WTC11 (cell line): ENCODE measurements at regions not wholly inside any gene's neighbourhood (a gene's known extent, or its start where the extent isn't known, plus 50 kb on each side); places are given as distances from the start of the nearest gene placed in this dataset.

Source experiments
- ATAC-seq: fragments of 200-7000 bp; cut with Tn5 transposase; 2 replicates; pipeline ENCODE4 v1.10.0; 2021; ENCODE audit warnings: mild to moderate bottlenecking, moderate library complexity
- CTCF ChIA-PET: fragments of 300-600 bp; sonication (Branson Sonifier 250); formaldehyde crosslinking; loops from one replicate; lab custom pipeline; 2021; ENCODE audit warnings: antibody characterized with exemption; lab: Charles Lee
- POLR2A ChIA-PET: fragments of 350-600 bp; sonication (Branson Sonifier 250); formaldehyde crosslinking; loops from one replicate; lab custom pipeline; 2021; ENCODE audit warnings: antibody characterized with exemption; lab: Charles Lee
- DNase-seq: peaks from one replicate; pipeline ENCODE4 v3.0.0; 2021; ENCODE audit warnings: low spot score
- H3K27ac Mint-ChIP-seq: 2 replicates; pipeline ENCODE4 v1.8.0; 2021; ENCODE audit warnings: mixed read lengths
- H3K27me3 Mint-ChIP-seq: 2 replicates; pipeline ENCODE4 v1.8.0; 2021; ENCODE audit warnings: low read depth, mild to moderate bottlenecking, moderate library complexity, mixed read lengths
- H3K36me3 Mint-ChIP-seq: 2 replicates; pipeline ENCODE4 v1.8.0; 2021; ENCODE audit warnings: mixed read lengths
- H3K4me1 Mint-ChIP-seq: 2 replicates; pipeline ENCODE4 v1.8.0; 2022; ENCODE audit warnings: mixed read lengths
- H3K4me3 Mint-ChIP-seq: 2 replicates; pipeline ENCODE4 v1.8.0; 2021; ENCODE audit warnings: mild to moderate bottlenecking, moderate library complexity, mixed read lengths
- H3K9me3 Mint-ChIP-seq: 2 replicates; pipeline ENCODE4 v1.8.0; 2021; ENCODE audit warnings: mixed read lengths
- CBFB ChIP-seq: sonication (generic); formaldehyde crosslinking; IDR thresholded peaks from 2 replicates; pipeline ENCODE4 v1.8.1; 2022; ENCODE audit warnings: mild to moderate bottlenecking, low read depth, missing genetic modification reagents
- E2F4 ChIP-seq: sonication (generic); formaldehyde crosslinking; IDR thresholded peaks from 2 replicates; pipeline ENCODE4 v1.8.1; 2022; ENCODE audit warnings: low read depth, mild to moderate bottlenecking, moderate library complexity, missing genetic modification reagents, borderline replicate concordance
- ELF4 ChIP-seq: sonication (generic); formaldehyde crosslinking; IDR thresholded peaks from 2 replicates; pipeline ENCODE4 v1.8.1; 2022; ENCODE audit warnings: low read depth, mild to moderate bottlenecking, moderate library complexity, missing genetic modification reagents
- ESRRA ChIP-seq: sonication (generic); formaldehyde crosslinking; IDR thresholded peaks from 2 replicates; pipeline ENCODE4 v1.8.1; 2022; ENCODE audit warnings: mild to moderate bottlenecking, missing genetic modification reagents, borderline replicate concordance
- FOXJ3 ChIP-seq: sonication (generic); formaldehyde crosslinking; IDR thresholded peaks from 2 replicates; pipeline ENCODE4 v1.9.0; 2021; ENCODE audit warnings: missing genetic modification reagents, mild to moderate bottlenecking, borderline replicate concordance
- IRF1 ChIP-seq: sonication (generic); formaldehyde crosslinking; IDR thresholded peaks from 2 replicates; pipeline ENCODE4 v1.8.0; 2023; ENCODE audit warnings: missing genetic modification reagents
- MLX ChIP-seq: sonication (generic); formaldehyde crosslinking; IDR thresholded peaks from 2 replicates; pipeline ENCODE4 v1.8.1; 2023; ENCODE audit warnings: mild to moderate bottlenecking, missing genetic modification reagents, moderate library complexity
- MXD4 ChIP-seq: fragments of 250-450 bp; sonication (Bioruptor Pico); IDR thresholded peaks from 2 replicates; pipeline ENCODE4 v1.8.0; 2021; ENCODE audit warnings: mild to moderate bottlenecking, moderate library complexity, borderline replicate concordance
- NR1H2 ChIP-seq: sonication (generic); formaldehyde crosslinking; IDR thresholded peaks from 2 replicates; pipeline ENCODE4 v1.9.0; 2021; ENCODE audit warnings: mild to moderate bottlenecking, moderate library complexity, missing genetic modification reagents
- NR3C1 ChIP-seq: sonication (generic); formaldehyde crosslinking; conservative IDR thresholded peaks from 2 replicates; pipeline ENCODE4 v1.8.1; 2023; ENCODE audit warnings: low read depth, mild to moderate bottlenecking, missing genetic modification reagents
- PREB ChIP-seq: sonication (generic); formaldehyde crosslinking; IDR thresholded peaks from 2 replicates; pipeline ENCODE4 v1.8.1; 2022; ENCODE audit warnings: mild to moderate bottlenecking, missing genetic modification reagents, moderate library complexity, borderline replicate concordance
- PRRX2 ChIP-seq: fragments of 250-450 bp; sonication (Bioruptor Pico); IDR thresholded peaks from 2 replicates; pipeline ENCODE4 v1.8.0; 2021; ENCODE audit warnings: mild to moderate bottlenecking
- RELA ChIP-seq: sonication (generic); formaldehyde crosslinking; IDR thresholded peaks from 2 replicates; pipeline ENCODE4 v1.8.1; 2022; ENCODE audit warnings: missing genetic modification reagents, mild to moderate bottlenecking, borderline replicate concordance
- SP1 ChIP-seq: sonication (generic); formaldehyde crosslinking; conservative IDR thresholded peaks from 2 replicates; pipeline ENCODE4 v1.8.1; 2022; ENCODE audit warnings: missing genetic modification reagents
- TP53 ChIP-seq: sonication (generic); formaldehyde crosslinking; IDR thresholded peaks from 2 replicates; pipeline ENCODE4 v1.8.1; 2023; ENCODE audit warnings: mild to moderate bottlenecking, missing genetic modification reagents
- ZBTB21 ChIP-seq: sonication (generic); formaldehyde crosslinking; IDR thresholded peaks from 2 replicates; pipeline ENCODE4 v1.8.1; 2023; ENCODE audit warnings: mild to moderate bottlenecking, missing genetic modification reagents, borderline replicate concordance
- ZMAT4 ChIP-seq: fragments of 250-450 bp; sonication (Bioruptor Pico); IDR thresholded peaks from 2 replicates; pipeline ENCODE4 v1.9.0; 2021; ENCODE audit warnings: mild to moderate bottlenecking
- ZNF138 ChIP-seq: sonication (generic); formaldehyde crosslinking; conservative IDR thresholded peaks from 2 replicates; pipeline ENCODE4 v1.8.1; 2022; ENCODE audit warnings: mild to moderate bottlenecking, moderate library complexity, missing genetic modification reagents
- ZNF232 ChIP-seq: sonication (generic); formaldehyde crosslinking; IDR thresholded peaks from 2 replicates; pipeline ENCODE4 v1.8.0; 2022; ENCODE audit warnings: mild to moderate bottlenecking, missing genetic modification reagents
- ZNF512 ChIP-seq: sonication (generic); formaldehyde crosslinking; IDR thresholded peaks from 2 replicates; pipeline ENCODE4 v1.8.1; 2022; ENCODE audit warnings: missing genetic modification reagents, borderline replicate concordance

- H3K36me3 Mint-ChIP-seq: no peaks in the 10 kb centered on the region
- H3K27ac Mint-ChIP-seq: no peak overlapping the region
- DNase-seq (no peak), ATAC-seq (no peak)
- peaks cover 20% of the 10 kb centered on the region for H3K4me1 Mint-ChIP-seq
- peaks cover 6% of the 10 kb centered on the region for H3K9me3 Mint-ChIP-seq
- POLR2A ChIA-PET: no interaction called here
- CTCF ChIA-PET: interaction anchor here (0.9 to 3.2 kb wide), 2 partner anchors 12 to 22 kb away, joined by 5 to 15 read pairs; no protein-coding TSS in a partner anchor
- H3K4me3 Mint-ChIP-seq: no peak overlapping the region
- no peak for TF ChIP-seq ZNF512
- H3K27me3 Mint-ChIP-seq: no peaks in the 10 kb centered on the region
Measured at GRCh38 chr5:61746831-61747575, 414.9 kb downstream of the ZSWIM6 start.

GRCh38 chr5:61748121-61748520 lies 416.1 kb downstream of the ZSWIM6 start:
- Mint-ChIP-seq H3K9me3 (peaks cover 6% of the 10 kb centered on the region), H3K27me3 (no peaks in the 10 kb centered on the region; the same call in 1 of the 2 replicates), H3K4me3 (no peak overlapping the region), H3K27ac (no peak overlapping the region), H3K4me1 (peaks cover 20% of the 10 kb centered on the region), H3K36me3 (no peaks in the 10 kb centered on the region)
- no peak for ATAC-seq
- ChIA-PET CTCF (interaction anchor here (0.6 to 3.2 kb wide), 3 partner anchors 11 to 641 kb away, joined by 3 to 15 read pairs (median 5); no protein-coding TSS in a partner anchor), POLR2A (no interaction called here)
- TF ChIP-seq ZNF232 (CRISPR knock-in tag) (no peak), IRF1 (CRISPR knock-in tag) (no peak), E2F4 (CRISPR knock-in tag) (no peak), ZNF138 (CRISPR knock-in tag) (no peak), ESRRA (CRISPR knock-in tag) (no peak), SP1 (CRISPR knock-in tag) (no peak), MXD4 (CRISPR knock-in tag) (no peak), MLX (CRISPR knock-in tag) (no peak), NR1H2 (no peak), RELA (CRISPR knock-in tag) (no peak), TP53 (CRISPR knock-in tag) (no peak), PREB (no peak), FOXJ3 (CRISPR knock-in tag) (no peak), ZMAT4 (CRISPR knock-in tag) (no peak), ZBTB21 (CRISPR knock-in tag) (no peak), CBFB (CRISPR knock-in tag) (no peak), ELF4 (CRISPR knock-in tag) (no peak), NR3C1 (CRISPR knock-in tag) (no peak), PRRX2 (CRISPR knock-in tag) (no peak)
- no peak for DNase-seq
